HEK293 (cell line): ENCODE measurements at regions not wholly inside any gene's neighbourhood (a gene's known extent, or its start where the extent isn't known, plus 50 kb on each side); places are given as distances from the start of the nearest gene placed in this dataset.
"Not testable (repeated sequence)": the region's sequence is repeated elsewhere in the genome, so short reads cannot be mapped to it uniquely, and the experiment has no call there.

Experiments
- CTCF ChIP-seq: fragments of 450-650 bp; formaldehyde crosslinking; IDR thresholded peaks from 2 replicates; pipeline ENCODE4 v1.5.1; 2016; ENCODE audit warnings: missing biosample characterization, missing genetic modification characterization
- ZNF174 ChIP-seq: fragments of 450-650 bp; formaldehyde crosslinking; IDR thresholded peaks from 2 replicates; pipeline ENCODE4 v1.5.0; 2017; ENCODE audit warnings: missing biosample characterization, mild to moderate bottlenecking, missing genetic modification characterization
- ZNF701 ChIP-seq: fragments of 450-650 bp; formaldehyde crosslinking; IDR thresholded peaks from 2 replicates; pipeline ENCODE4 v1.5.1; 2016; ENCODE audit warnings: missing biosample characterization, missing genetic modification characterization

DNA sequence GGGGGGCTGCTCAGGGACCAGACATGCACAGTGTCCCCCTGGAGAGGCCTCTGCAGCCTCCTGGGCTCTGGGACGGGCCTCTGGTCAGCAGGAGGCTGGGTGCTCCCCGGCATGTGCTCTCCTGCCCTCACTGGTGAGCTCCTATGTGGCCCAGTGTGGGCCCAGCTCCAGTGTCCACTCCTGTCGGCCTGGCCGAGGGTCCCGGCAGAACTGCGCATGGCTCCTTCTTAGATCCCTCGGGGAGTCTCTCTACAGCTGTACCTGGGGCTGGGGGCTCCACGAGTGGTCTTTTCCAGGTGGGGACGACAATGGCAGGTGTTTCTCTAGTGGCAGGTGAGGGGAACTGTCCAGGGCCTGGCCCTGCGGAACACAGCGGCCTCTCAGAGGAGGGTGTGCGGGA, 367.3 kb downstream of the TMEM121 start:
- not testable (repeated sequence) for TF ChIP-seq ZNF701 (tag by site-specific recombination); CTCF (tag by site-specific recombination); ZNF174
